ENCODE measurements at regions not wholly inside any gene's neighbourhood (a gene's known extent, or its start where the extent isn't known, plus 50 kb on each side); places are given as distances from the start of the nearest gene placed in this dataset.

DNA sequence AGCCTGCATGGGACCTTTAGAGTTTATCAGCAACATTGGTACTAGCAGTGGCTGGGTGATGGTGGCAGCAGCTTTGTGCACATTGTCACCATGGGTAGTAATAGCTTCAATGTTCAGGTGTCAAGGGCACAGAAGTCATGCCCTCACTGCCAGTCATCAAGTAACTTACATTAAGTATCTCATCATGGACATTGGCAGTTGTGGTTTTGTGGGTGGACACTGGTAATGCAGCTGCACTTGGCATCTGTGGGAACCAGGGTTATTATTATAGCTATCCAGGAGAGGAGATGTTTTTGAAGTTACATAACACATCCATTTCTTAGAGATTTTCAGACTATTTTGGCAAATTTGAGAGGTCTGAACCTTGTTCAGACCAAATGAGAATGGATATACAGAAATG, 243.2 kb upstream of the NOCT start:
- TF ChIP-seq CTCF (IDR thresholded peaks at IDR 0.05) = no peak
- no peak for TF ChIP-seq POLR2A (IDR thresholded peaks at IDR 0.05)

Measured in uterus (tissue), 2 donors.